Body of pancreas (tissue), 4 donors: ENCODE measurements at regions not wholly inside any gene's neighbourhood (a gene's known extent, or its start where the extent isn't known, plus 50 kb on each side); places are given as distances from the start of the nearest gene placed in this dataset.

ENCODE experiments used
- POLR2A ChIP-seq, 3 donors: fragments of 450-650 bp; IDR thresholded peaks; one replicate each; pipeline ENCODE4 v1.6.1; 2016; ENCODE audit warnings: antibody characterized with exemption in 3 of 3, mild to moderate bottlenecking in 2 of 3
- TF ChIP-seq, protein P1 (sequence below), 7 experiments: fragments of 450-650 bp in 4 of 7; fragments of 200-600 bp in 3 of 7; sonication (generic) in 3 of 7; IDR thresholded peaks; one replicate each; pipeline ENCODE4 v1.5.1; 2016 to 2019; ENCODE audit warnings: antibody characterized with exemption in 7 of 7

DNA sequence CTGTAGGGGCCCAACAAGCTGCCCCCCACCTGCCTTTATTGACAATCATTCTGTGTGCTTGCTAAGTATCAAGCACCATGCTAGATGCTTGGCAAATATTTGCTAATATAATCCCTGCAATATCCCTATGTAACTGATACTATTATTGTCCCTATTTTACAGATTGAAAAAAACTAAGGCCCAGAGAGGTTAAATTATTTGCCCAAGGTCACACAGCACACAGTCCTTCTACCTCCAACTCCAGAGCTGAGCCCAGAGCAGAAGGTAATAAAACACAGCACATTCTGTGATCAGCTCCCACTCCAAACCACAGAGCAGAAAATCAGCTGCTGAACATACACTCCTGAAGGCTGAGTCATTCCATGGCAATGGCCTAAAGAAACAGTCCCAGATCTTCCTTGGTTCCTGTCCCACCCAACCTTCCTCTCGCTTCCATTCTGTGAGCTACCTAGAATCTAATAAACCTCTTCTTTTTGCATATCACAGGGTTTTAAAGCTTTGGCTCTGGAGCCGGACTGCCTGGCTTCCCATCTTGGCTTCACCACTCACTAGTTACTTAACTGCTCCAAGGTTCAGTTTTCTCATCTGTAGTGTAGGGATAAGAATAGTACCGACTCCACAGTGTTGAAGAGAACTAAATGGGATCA, 66.7 kb upstream of the ADRA1B start:
- TF ChIP-seq, protein P1, sequence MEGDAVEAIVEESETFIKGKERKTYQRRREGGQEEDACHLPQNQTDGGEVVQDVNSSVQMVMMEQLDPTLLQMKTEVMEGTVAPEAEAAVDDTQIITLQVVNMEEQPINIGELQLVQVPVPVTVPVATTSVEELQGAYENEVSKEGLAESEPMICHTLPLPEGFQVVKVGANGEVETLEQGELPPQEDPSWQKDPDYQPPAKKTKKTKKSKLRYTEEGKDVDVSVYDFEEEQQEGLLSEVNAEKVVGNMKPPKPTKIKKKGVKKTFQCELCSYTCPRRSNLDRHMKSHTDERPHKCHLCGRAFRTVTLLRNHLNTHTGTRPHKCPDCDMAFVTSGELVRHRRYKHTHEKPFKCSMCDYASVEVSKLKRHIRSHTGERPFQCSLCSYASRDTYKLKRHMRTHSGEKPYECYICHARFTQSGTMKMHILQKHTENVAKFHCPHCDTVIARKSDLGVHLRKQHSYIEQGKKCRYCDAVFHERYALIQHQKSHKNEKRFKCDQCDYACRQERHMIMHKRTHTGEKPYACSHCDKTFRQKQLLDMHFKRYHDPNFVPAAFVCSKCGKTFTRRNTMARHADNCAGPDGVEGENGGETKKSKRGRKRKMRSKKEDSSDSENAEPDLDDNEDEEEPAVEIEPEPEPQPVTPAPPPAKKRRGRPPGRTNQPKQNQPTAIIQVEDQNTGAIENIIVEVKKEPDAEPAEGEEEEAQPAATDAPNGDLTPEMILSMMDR (IDR thresholded peaks at IDR 0.05): no peak
- TF ChIP-seq POLR2A (IDR thresholded peaks at IDR 0.05): no peak
